PC-3 (cell line): ENCODE measurements at regions not wholly inside any gene's neighbourhood (a gene's known extent, or its start where the extent isn't known, plus 50 kb on each side); places are given as distances from the start of the nearest gene placed in this dataset.

Experiments
- CTCF ChIP-seq: fragments of 300-600 bp; sonication (generic); conservative IDR thresholded peaks from 2 replicates; pipeline ENCODE4 v1.5.1; 2017; ENCODE audit warnings: antibody characterized with exemption, low read depth, mild to moderate bottlenecking, low read length
- EZH2 ChIP-seq: fragments of 300-600 bp; sonication (generic); IDR thresholded peaks from one replicate; pipeline ENCODE4 v1.6.1; 2017; ENCODE audit warnings: antibody characterized with exemption, mild to moderate bottlenecking, low read length; ENCODE audit not compliant: unreplicated experiment
- EZH2phosphoT487 ChIP-seq: fragments of 300-600 bp; sonication (generic); IDR thresholded peaks from 2 replicates; pipeline ENCODE4 v1.6.1; 2018; ENCODE audit warnings: mild to moderate bottlenecking, antibody characterized with exemption, low read length, borderline replicate concordance

DNA sequence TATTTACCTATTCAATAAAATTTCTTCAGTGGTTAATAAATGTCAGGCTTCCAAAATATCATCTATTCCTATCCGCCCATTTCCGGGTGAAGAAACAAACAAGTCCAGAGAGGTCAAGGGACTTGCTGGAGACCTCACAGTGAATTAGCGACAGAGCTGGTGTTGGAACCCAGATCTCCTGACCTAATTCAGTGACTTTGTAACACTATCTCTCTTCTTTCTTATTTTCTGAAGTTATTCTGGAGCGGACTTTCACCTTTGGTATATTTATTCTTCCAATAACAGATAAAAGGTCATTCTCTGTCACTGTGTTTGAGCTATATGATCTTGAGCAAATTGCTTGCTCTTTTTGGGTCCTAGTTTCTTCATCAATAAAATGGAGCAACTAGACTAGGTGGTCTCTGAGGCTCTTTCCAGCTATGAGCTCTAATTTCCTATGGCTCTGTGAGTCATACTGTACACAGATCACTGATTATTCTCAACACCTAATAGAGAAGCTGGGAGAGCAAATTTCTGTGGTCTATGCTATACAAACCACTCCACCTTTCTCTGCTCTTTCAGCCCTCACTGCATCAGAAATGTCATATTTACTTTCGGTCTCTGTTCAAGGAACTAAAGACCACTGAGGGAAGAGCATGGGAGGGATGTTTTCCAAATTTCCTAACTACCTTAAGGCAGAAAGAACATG lies 113.2 kb upstream of the IGSF1 start:
- TF ChIP-seq CTCF (no peak), EZH2phosphoT487 (no peak), EZH2 (no peak)
